ENCODE measurements at regions not wholly inside any gene's neighbourhood (a gene's known extent, or its start where the extent isn't known, plus 50 kb on each side); places are given as distances from the start of the nearest gene placed in this dataset.

DNA sequence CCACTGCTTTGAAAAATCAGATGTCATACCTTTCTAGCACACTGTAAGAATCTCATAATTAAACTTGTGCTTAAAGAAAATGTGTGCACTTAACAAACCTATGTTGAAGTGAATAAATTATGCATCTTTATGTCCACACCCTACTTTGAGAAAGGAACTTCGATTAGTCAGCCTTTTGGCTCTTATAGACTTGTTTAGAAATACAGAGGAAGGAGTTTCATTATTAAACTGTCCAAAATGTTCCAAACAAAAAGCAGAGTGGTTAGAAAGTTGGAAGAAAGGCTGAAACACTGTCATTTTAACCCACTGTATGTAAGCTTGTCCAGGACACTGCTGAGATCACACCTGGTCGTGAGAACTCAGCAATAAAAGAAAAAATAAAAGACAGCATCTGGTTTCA lies 863.2 kb upstream of the CHORDC1 start:
- dilution Hi-C loops (cut with HindIII; ENCODE audit: low sequenced_read_pairs, unreplicated experiment): no loop called here
- H3K56ac ChIP-seq (ENCODE audit: extremely low read depth, insufficient read depth, low read length): no peak overlapping the region
- POLR2A ChIA-PET (ENCODE audit: unreplicated experiment): no interaction called here
- H3K9ac ChIP-seq (ENCODE audit: low read depth, low read length): no peak overlapping the region
- H3K4me2 ChIP-seq (ENCODE audit: low read depth, low read length): no peak overlapping the region
- H4K8ac ChIP-seq (ENCODE audit: low read depth in 2 of 2, low read length in 2 of 2): no peak overlapping the region
- no peaks in the 10 kb centered on the region for H4K20me1 ChIP-seq (ENCODE audit: insufficient read depth, low read length)
- ATAC-seq (ENCODE audit: low read depth) (no peak), DNase-seq (no peak)
- H2AFZ ChIP-seq (replicated peaks; ENCODE audit: low read length, poor library complexity): no peak overlapping the region
- no peaks in the 10 kb centered on the region for H3K27me3 ChIP-seq (ENCODE audit: control insufficient read depth, insufficient read depth, low read length)
- no peak overlapping the region for H3K4me3 ChIP-seq (ENCODE audit: insufficient read depth, low read depth, low read length)
- H3K27ac ChIP-seq (ENCODE audit: insufficient read depth, low read length): no peak overlapping the region
- H3K79me1 ChIP-seq (ENCODE audit: low read depth in 1 of 2, low read length in 2 of 2): no peaks in the 10 kb centered on the region
- H3K4ac ChIP-seq (ENCODE audit: low read depth, low read length): no peak overlapping the region
- H3K18ac ChIP-seq (ENCODE audit: low read depth, low read length): no peak overlapping the region
- H3K14ac ChIP-seq (replicated peaks; ENCODE audit: low read depth, low read length): no peak overlapping the region
- H4K5ac ChIP-seq (ENCODE audit: low read depth, low read length): no peak overlapping the region
- TF ChIP-seq RFX5 (IDR thresholded peaks at IDR 0.05; ENCODE audit: low read depth, low read length) (no peak), MAZ (IDR thresholded peaks at IDR 0.05; ENCODE audit: borderline replicate concordance, low read depth, low read length) (no peak), POLR2A (IDR thresholded peaks at IDR 0.05; ENCODE audit: low read depth, low read length) (no peak), MXI1 (IDR thresholded peaks at IDR 0.05; ENCODE audit: borderline replicate concordance, low read depth, low read length) (no peak), ELK1 (IDR thresholded peaks at IDR 0.05; ENCODE audit: borderline replicate concordance, low read depth, low read length) (no peak), BHLHE40 (IDR thresholded peaks at IDR 0.05; ENCODE audit: low read depth, low read length) (no peak), FOS (IDR thresholded peaks at IDR 0.05; ENCODE audit: low read depth, low read length) (no peak), MAFK (IDR thresholded peaks at IDR 0.05; ENCODE audit: low read depth, low read length) (no peak), NFE2L2 (IDR thresholded peaks at IDR 0.05; ENCODE audit: low read depth, low read length) (no peak), RAD21 (IDR thresholded peaks at IDR 0.05; ENCODE audit: low read length) (no peak), SMC3 (IDR thresholded peaks at IDR 0.05; ENCODE audit: low read depth, low read length) (no peak), RCOR1 (IDR thresholded peaks at IDR 0.05; ENCODE audit: insufficient replicate concordance, low read length) (no peak), CHD1 (IDR thresholded peaks at IDR 0.05; ENCODE audit: low read depth, low read length) (no peak), CEBPB (IDR thresholded peaks at IDR 0.05; ENCODE audit: low read depth, low read length) (no peak)
- TF ChIP-seq, protein P1, sequence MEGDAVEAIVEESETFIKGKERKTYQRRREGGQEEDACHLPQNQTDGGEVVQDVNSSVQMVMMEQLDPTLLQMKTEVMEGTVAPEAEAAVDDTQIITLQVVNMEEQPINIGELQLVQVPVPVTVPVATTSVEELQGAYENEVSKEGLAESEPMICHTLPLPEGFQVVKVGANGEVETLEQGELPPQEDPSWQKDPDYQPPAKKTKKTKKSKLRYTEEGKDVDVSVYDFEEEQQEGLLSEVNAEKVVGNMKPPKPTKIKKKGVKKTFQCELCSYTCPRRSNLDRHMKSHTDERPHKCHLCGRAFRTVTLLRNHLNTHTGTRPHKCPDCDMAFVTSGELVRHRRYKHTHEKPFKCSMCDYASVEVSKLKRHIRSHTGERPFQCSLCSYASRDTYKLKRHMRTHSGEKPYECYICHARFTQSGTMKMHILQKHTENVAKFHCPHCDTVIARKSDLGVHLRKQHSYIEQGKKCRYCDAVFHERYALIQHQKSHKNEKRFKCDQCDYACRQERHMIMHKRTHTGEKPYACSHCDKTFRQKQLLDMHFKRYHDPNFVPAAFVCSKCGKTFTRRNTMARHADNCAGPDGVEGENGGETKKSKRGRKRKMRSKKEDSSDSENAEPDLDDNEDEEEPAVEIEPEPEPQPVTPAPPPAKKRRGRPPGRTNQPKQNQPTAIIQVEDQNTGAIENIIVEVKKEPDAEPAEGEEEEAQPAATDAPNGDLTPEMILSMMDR (conservative IDR thresholded peaks at IDR 0.05; ENCODE audit: low read depth, low read length): no peak
- TF ChIP-seq, protein P2, sequence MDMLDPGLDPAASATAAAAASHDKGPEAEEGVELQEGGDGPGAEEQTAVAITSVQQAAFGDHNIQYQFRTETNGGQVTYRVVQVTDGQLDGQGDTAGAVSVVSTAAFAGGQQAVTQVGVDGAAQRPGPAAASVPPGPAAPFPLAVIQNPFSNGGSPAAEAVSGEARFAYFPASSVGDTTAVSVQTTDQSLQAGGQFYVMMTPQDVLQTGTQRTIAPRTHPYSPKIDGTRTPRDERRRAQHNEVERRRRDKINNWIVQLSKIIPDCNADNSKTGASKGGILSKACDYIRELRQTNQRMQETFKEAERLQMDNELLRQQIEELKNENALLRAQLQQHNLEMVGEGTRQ (IDR thresholded peaks at IDR 0.05; ENCODE audit: low read depth, low read length): no peak
- H2AK9ac ChIP-seq (replicated peaks; ENCODE audit: low read depth, low read length, poor library complexity): no peak overlapping the region
- CTCF ChIA-PET: no interaction called here
- H3K36me3 ChIP-seq (ENCODE audit: control insufficient read depth, insufficient read depth, low read length): no peaks in the 10 kb centered on the region
- no peak overlapping the region for H4K91ac ChIP-seq (ENCODE audit: insufficient read depth, low read depth, low read length)
- no peak overlapping the region for H3K23ac ChIP-seq (ENCODE audit: low read depth, low read length)
- peaks cover 1% of the 10 kb centered on the region; the same call in 1 of the 2 replicates for H3K9me3 ChIP-seq (ENCODE audit: control insufficient read depth, insufficient read depth, low read length)
- no CpG with 5 or more reads among the region's 2 CpGs for WGBS, 2 experiments (ENCODE audit: extremely low coverage in 2 of 2, insufficient read length in 1 of 2)
- no peak overlapping the region for H2BK20ac ChIP-seq (ENCODE audit: low read depth, low read length)
- no peak overlapping the region for H2BK5ac ChIP-seq (ENCODE audit: low read depth, low read length, poor library complexity, severe bottlenecking)
- no peak overlapping the region for H2AK5ac ChIP-seq (ENCODE audit: low read depth, low read length)
- in situ Hi-C loops (cut with MboI; ENCODE audit: low sequenced_read_pairs): no loop called here
- H2BK15ac ChIP-seq (ENCODE audit: low read depth, low read length): no peak overlapping the region
- no peaks in the 10 kb centered on the region for H3K9me1 ChIP-seq (ENCODE audit: insufficient read depth, low read length)
- H2BK120ac ChIP-seq (ENCODE audit: low read depth, low read length): no peak overlapping the region
- no peaks in the 10 kb centered on the region for H3K4me1 ChIP-seq (ENCODE audit: control insufficient read depth, insufficient read depth, low read length)
- intact Hi-C loops (cut with micrococcal nuclease): no loop called here
- BruUV-seq (replicated peaks): no TSS peak

Data from IMR-90 (cell line).